CD1c-positive myeloid dendritic cell (primary cell): ENCODE measurements at regions not wholly inside any gene's neighbourhood (a gene's known extent, or its start where the extent isn't known, plus 50 kb on each side); places are given as distances from the start of the nearest gene placed in this dataset.
A peak's percentile ranks its signal among the peaks of the same experiment; 100 is the strongest.

Experiments used
- DNase-seq: peaks from one replicate; pipeline ENCODE4 v3.0.0-alpha.2; 2016; ENCODE audit errors: extremely low spot score

DNA sequence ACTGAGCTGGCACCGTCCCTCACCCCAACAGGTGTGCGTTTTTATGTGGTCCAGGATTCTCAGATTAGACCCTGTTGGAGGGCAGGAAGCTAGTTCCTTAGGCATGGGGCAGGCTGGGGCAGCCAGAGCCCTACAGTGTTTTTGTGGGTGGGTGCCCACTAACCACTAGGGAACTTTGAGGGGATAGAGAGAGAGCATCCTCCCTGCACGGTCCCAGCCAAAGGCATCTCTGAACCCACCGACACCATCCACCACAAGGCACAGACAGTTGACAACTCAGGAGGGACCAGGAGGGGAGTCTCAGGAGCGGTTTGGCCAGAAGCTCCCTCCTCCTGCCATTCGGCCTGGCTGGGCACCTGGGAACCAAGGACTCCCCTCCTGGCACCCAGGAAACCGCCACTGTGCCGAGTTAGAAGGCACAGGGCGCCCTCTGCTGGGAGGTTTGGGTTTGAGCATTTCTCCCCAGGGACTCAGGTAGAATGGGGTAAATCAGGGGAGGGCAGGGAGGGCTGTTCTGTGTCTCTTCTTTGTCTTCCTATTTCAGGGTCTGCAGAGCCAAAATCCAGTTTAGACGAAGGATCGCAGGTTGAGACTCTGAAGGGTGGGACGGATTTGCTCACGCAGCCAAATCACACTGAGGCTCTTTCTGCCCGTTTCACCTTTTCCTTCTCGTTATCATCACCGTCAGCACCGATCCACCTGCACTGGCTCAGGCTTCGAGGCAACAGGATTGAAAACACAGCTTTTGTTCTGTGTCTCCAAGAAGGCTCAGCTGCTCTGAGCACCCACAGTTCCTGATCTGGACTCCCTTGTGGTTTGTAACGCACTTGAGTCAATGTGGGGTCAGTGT, 84.8 kb upstream of the COL13A1 start:
- peak; percentile 66 for DNase-seq

DNA sequence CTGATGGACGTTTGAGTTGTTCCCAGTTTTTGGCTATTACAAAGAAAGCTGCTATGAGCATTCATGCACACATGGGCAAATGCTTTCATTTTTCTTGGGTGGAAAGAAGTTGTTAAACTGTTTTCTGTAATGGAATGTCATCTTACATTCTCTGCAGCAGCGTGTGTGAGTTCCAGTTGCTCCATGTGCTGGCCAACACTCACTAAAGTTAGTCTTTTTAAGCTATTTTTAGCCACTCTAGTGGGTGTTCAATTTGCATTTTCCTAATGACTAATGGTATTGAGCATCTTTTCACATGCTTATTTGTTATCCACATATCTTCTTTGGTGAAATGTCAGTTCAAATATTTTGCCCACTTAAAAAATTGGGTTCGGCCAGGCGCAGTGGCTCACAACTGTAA, 82.8 kb upstream of the COL13A1 start:
- no peak for DNase-seq

DNA sequence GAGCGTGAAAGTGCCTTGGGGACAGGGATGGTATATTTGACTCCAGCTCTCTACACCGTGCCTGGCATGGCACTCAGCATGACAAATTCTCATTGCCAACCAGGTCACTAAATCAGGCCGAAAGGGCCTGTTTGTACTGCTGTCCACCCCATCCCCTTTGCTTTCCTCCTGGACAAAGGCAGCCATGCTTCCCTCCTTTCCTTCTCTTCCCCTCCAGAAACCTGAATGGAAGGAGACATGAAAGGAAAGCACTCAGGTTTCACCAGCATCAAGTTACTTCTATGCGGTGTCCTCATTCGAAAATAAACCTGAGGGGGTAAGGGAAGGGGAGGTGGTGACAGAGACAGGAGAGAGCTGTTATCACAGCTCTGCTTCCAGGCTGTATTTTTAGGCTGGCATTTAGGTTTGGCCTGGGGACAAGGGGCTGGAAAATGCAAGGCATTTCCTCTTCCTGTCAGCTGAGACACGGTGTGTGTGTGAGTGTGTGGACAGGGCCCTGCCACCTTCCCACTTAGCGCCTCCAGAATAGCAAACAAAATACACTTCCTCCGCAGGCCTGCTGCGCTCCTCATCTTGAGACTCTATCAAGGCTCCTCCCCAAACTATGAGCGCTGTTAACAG, 79.9 kb upstream of the COL13A1 start:
- DNase-seq = no peak

DNA sequence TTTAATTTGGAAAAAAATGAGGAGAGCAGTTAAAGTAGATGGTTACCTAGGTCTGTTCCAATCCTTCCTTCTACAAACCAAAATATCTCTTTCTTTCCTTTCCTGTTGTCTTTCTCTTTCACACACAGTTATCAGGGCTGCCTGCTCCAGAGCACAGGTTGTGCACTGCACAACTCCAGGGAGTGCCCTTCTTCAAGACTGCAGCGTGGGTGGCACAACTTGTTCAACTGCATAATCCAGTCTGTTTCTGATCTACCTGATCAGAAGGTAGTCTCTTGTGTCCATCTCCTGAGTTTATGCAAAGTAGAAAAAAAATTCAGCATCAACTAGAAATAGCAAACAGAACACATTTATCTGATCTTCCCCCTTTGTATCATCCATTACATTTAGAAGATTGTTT, 78.1 kb upstream of the COL13A1 start:
- no peak for DNase-seq

DNA sequence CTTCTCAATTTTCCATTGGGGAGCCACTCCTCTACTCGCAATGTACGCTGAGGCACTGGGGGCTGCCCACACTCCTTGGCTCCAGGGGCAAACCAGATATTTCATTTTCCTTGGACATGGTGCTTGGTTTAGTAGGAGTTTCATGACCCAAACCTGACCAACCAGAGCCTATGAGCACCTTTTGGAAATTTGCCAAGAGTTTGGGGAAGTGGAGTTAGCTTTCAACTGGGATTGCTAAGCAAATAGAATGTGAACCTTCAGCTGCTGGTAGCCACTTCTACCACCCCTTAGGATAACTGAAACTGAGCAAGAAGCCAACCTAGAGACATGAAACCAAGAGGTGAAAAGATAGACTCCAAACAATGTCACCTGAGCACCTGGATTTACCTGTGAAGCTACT, 74.9 kb upstream of the COL13A1 start:
- peak; percentile 15 for DNase-seq

DNA sequence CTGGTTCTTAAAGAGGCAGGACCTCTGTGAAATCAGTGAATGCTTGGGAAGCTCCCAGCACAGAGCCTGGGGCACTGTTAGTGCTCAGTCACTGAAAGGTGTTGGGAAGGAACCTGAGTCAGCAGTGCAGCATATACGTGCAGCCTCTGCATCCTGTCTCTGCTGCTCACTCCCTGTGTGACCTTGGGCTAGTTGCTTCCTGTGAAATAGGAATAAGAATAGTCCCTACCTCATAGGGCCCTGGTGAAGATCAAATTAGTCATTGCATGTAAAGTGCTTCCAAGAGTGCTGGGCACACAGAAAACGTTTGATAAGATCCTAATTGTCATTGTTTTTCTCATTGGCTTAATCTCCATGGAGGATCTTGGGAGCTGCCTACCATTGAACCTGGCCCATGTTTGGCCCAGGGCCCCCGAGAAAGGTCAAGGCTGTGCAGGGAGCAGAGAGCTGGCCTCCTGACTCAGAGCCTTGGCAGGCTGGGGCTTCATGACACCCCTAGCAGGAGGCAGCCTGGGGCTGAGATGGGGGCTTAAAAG, 73.3 kb upstream of the COL13A1 start:
- DNase-seq = no peak

DNA sequence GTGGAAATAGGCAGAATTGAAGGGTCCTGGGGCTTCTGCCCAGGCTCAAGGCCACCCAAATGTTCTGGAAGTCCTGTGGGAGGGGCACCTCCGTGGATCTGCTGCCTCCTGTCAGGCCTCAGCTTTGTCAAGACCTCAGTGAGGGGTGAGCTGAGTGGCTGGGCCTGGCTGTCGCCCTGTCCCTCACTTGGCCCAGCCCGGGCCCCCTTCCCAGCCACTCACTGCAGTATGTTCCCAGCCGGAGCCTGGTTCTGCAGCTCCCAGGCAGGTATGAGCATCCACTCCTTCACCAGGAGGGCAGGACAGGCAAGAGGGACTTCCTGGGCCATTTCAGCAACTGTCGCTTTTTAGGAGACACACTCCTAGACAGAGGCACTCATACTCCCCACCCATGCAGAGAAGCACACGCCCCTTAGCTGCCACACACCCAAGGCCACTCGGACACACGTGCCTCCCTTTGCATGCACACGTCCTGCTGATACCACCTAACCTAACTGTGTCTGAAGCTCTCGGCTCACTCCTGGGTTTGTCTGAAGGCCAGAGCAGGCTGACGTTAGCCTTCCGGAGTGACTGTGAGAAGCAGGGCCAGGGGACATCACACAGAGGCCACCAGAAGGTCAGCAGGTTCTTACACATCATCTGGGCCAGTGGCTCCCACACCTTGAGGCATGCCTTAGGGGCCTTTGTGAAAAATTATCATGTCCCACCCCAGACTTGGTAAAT, 72.2 kb upstream of the COL13A1 start:
- DNase-seq = no peak

DNA sequence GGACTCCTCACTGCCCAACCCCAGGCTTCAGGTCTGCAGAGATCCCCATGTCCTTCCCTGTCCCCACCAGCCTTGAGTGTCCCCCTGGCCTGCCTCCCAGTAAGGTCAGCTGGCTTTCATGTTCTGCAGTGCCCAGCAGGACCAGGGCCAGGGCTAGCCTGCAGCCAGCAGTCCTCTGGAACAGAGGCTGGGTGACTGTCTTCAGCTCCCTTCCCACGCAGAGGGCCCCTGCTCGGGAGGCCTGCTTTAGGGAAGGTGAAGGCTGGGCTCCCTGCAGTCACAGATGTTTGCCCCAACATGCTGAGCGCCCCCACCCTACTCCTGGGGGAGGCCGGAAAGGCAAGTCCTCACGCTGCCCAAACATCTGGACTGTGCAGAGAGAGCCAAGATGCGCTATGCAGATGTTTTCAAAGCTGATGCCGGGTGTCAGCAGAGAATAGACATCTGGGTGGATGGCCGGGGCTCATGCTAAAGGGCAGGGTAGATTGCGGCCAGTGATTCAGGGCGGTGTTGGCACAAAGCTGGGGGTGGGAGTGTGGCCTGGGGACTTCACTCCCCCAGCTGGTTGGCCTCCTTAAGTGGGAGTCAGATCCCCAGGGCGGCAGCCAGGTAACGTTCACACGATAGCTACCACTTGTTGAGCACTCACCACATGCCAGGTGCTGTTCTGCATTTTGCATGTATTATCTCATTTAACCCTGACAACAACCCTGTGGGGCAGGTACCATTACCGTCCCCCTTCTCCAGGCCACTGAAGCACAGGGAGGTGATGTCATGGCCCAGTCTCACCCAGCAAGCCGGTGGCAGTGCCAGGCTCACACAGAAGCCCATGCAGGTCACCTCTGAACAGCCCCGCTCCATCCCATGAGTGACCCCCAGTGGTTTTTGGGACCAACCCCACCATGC, 71.2 kb upstream of the COL13A1 start:
- DNase-seq = no peak

DNA sequence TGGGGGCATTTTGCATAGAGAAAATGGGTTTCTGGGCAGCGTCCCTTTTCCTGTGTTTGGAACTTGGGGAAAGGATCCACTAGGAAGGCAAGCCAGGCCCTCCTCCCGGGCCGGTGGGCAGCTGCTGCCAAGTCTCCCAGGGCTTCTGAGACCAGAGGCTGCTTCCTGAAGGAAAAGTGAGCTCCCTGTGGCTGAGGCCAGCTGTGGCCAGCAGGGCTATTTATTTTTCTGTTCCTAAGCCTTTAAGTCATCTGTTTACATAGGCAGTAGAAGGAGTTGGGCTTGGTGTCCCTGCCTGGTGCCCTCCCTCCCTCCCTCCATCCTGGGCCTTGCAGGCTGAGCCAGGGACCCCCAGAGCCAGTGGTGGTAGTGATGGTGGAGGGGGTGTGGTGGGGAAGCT, 70.5 kb upstream of the COL13A1 start:
- DNase-seq = no peak

DNA sequence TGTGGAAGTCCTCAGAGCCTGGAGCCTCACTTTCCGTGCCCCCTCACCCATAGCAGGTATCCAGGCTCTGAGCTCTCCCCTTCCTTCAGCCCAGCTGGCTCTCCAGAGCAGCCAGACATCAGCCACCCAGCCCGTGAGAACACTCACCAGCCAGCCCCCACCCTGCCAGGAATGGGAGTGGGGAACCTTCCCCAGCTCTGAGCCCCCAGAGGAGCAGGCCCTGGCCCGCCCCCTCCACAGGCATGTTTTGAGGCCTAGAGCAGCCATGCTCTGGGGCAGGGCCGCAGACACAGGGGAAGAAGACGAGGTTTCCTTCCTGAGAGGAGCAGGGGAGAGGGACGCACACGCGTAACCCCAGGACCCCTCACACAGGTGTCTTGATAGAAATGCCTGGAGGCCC, 70.0 kb upstream of the COL13A1 start:
- DNase-seq = no peak

DNA sequence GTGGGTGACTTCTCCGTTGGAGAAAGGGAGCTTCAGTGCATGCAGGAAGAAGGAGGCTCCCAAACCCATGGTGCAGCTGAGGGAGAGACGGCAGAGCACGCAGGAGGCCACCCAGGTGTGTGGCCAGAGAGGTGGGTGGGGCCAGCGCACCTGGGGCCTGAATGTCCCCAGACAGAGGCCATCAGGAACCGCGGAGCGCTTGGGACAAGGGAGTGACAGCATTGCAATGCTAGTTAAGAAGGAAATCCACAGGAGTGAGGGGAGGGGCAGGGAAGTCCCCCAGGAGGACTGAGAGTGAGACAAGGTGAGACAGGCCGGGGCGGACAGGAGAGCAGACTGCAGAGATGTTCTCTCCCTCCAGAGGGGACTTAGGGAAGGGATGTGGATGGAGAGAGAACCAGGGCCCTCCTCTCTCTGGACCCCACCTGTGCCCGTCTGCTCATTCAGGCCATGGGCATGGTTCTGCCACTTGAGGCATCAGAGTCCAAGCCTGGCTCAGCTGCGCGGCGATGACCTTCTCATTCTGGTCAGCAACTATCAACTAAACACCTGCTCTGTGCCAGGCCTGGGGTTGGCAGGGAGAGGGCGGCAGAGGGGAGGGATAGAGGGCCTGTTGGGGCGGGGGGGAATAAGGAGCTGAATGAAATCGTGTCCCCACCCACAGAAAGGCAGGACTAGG, 69.4 kb upstream of the COL13A1 start:
- no peak for DNase-seq

DNA sequence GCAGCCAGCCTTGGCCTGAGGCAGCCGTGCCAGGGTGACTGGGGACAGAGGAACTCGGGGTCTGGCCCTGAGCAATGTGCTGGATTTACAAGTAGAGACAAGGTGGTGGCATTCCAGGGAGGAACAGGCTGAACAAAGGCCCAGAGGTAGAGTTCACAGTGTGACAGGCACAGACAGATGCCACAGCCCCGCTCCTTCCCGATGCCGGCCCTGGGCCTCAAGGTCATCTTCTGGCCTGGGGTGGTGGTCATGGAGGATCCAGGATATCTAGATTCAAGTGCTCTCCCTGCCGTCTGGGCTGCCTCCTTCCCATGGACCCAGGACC, 68.9 kb upstream of the COL13A1 start:
- no peak for DNase-seq

DNA sequence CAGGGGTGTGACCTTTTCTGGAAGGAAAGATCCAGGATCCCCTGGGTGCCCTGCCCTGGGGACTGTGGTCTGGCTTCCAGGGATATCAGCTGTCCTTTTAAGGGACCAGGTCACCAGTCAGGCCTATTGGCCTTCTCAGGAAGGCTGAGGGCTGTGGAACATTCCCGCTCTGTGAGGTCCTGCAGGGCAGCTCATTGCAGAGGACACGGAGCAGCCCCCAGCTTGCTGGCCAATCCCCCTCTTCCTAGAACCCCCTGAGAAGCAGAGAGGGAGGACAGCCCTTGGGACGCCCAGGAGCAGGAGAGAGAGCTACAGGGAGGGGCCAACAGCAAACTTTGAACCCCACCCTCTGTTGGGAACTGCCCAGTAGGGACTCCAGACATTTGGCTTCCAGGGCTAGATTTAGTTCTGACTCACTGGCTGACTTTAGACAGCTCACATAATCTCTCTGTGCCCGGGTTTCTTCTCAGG, 67.9 kb upstream of the COL13A1 start:
- DNase-seq = no peak

DNA sequence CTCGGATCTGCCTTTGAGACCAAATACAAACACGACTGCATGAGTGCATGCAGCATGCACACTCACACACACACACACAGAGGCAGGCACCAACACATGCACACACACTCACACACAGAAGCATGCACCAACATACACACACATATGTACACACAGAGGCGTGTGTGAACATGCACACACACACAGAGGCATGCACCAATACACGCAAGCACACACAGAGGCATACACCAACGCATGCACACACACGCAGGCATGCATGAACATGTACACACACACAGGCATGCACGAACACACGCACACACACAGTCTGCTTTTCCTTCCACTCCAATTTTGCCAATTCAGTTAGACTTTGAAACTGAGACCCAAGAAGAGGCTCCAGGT, 67.3 kb upstream of the COL13A1 start:
- no peak for DNase-seq

DNA sequence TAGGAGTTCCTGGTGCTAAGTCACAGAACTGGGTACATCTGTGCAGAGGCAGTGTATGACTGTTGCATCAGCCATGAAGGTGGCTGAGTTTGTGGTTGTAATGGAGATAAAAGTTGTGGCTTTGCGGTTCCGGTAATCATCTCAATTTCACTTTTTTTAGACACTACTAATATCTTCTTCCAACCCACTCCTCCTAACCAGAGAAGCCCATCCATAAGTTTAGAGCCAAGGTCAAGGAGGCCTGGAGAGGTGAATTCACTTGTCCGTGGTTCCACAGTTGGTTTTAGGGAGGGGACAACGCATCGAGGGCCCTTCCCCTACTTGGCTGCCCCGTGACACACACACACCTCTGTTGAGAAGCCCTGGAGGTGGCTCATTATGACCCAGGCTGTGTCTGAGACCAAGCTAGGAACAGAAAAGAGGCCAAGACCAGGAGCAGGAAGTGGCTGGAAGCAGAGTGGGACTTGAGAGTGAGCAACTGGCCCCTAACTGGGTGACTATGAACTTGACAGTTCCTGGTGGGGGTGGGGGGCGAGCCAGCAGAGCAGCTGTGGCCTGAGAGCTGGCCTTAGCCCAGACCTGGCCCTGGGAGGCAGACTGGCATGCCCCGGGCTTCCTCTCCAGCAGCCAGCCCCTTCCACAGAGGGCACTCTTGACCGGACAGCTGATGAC, 66.8 kb upstream of the COL13A1 start:
- no peak for DNase-seq

DNA sequence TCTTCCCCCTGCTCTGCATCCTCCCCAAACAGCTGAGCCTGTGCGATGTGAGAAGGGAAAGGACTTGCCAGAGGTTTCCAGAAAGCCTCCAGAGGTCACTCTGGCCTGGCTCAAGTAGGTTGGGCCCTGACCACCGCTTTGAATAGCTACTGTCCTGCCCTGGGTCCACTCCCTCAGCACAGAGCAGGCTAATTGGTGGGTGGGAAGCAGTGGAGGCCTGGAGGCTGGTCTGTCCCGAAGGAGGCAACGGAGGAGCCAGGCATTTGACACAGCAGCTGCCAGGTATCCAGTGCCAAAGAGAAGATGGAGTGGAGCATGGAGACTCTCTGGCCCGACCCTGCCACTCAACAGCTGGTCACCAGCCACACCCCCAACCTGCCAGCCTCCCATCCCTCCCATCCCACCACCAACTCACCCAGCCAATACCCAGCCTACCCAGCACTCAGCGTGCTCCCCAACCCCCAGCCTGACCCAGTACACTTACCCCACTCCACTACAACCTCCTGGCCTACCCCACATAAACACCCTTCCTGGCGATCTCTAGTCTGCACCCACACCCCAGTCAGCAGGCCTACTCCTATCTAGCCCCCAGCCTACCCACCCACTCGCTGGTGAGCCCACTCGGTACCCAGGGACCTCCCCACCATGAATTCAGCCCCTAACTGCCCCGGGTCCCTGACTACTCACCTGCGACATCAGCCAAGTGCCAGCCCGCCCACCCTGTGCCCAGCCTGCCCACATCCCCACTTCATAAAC, 64.6 kb upstream of the COL13A1 start:
- no peak for DNase-seq

DNA sequence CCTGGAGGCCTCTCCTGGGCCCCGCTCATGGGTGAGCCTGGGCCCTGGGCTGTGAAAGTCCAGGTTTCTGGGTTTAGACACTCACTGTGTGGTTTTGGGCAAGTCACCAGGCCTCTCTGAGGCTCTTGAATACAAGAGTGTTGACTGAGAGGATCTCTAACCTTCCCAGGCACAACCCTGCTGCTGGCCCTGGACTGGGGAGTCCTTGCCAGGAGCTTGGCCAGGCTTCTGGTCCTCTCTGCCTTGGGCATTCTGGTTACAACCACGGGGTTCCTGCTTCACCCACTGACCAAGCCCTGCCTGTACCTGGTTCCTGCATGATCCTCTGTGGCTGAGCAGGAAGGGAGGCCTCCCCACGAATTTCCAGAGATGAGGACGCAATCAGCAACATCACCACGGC, 63.6 kb upstream of the COL13A1 start:
- DNase-seq = no peak

DNA sequence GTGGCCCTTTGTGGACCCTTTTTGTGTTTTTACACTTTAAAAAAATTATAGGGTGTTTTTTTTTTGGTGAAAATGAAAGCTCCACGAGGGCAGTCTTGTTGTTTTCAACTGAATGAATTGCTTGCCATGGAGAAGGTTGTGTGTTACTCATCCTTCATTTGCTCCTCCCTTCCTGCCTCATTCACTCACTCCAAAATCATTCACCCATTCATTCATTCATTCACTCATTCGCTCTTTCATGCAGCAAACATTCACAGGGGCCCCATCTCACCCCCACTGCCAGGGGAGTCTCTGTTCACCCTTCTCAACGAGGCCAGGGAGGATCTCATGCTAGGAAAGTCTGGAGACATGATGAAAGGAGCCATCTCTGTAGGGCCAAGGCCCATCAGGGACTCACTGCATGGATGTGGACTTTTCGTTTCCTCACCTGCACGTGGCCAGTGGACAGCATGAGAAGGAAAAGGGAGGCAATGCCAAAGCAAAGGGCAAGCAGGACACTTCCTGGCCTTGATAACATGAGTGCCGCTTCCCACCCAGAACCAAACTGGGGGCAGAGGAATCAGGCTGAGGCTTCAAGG, 62.8 kb upstream of the COL13A1 start:
- no peak for DNase-seq

DNA sequence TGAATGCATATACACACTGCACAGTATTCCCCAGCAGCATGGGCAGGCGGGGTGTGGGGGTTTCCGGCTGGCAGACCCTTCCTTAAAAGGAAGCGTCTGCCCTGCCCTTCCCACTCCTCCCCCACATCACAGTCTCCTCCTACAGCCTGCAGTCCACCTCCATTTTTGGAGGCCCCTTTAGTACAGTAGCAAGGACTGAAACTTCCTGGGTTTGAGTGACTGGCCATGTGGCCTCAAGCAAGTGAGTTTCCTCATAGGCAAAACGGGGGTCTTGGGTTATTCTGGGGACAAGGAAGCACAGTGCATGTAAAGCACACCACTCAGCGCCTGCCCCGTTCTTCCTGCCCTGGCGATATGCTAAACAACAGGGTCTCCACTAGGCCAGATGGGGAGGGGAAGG, 62.1 kb upstream of the COL13A1 start:
- DNase-seq = no peak
